Body of pancreas (tissue), 4 donors: ENCODE measurements at regions not wholly inside any gene's neighbourhood (a gene's known extent, or its start where the extent isn't known, plus 50 kb on each side); places are given as distances from the start of the nearest gene placed in this dataset.

Experiments used
- CTCF ChIP-seq, 7 experiments: fragments of 450-650 bp in 4 of 7; fragments of 200-600 bp in 3 of 7; sonication (generic) in 3 of 7; IDR thresholded peaks; one replicate each; pipeline ENCODE4 v1.5.1; 2016 to 2019; ENCODE audit warnings: antibody characterized with exemption in 7 of 7
- POLR2A ChIP-seq, 3 donors: fragments of 450-650 bp; IDR thresholded peaks; one replicate each; pipeline ENCODE4 v1.6.1; 2016; ENCODE audit warnings: antibody characterized with exemption in 3 of 3, mild to moderate bottlenecking in 2 of 3

DNA sequence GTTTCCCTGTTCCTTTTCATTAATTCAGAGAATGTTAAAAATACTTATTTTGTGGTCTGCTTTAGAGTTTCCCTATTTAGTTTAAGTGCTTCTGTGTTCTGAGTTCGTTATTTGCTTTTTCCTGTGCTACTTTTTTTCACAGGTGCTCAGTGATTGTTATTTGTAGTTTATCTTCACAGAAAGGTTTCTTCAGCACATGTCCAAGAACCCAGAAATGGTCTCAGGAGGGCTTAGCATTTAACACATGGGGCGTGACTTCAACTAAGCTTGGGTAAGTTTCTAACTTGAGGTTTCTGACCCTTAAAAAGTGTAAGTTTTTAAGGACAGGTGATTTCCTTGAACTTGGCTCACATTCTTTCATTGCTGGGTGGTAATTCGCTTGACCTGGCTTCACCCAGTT is 157.3 kb downstream of the AASDHPPT start:
- TF ChIP-seq CTCF (IDR thresholded peaks at IDR 0.05) (no peak), POLR2A (IDR thresholded peaks at IDR 0.05) (no peak)
